T-cell (primary cell): ENCODE measurements at regions not wholly inside any gene's neighbourhood (a gene's known extent, or its start where the extent isn't known, plus 50 kb on each side); places are given as distances from the start of the nearest gene placed in this dataset.

Experiments
- ATAC-seq, 4 experiments: fragments of 200-7000 bp in 3 of 4; fragments of 150-1000 bp in 1 of 4; cut with Tn5 transposase; replicated peaks in 1 of 4; 1 replicate in 3 of 4; 2 replicates in 1 of 4; pipeline ENCODE4 v1.10.0; 2021; ENCODE audit warnings: moderate library complexity in 3 of 4, mild to moderate bottlenecking in 2 of 4, moderate number of reproducible peaks in 1 of 4
- CTCF ChIA-PET, 2 donors: fragments of 300-600 bp; sonication (Branson Sonifier 250); formaldehyde crosslinking; loops; one replicate each; lab custom pipeline; 2022; ENCODE audit warnings: antibody characterized with exemption in 2 of 2; lab: Charles Lee
- POLR2A ChIA-PET, 2 donors: fragments of 300-600 bp; sonication (Branson Sonifier 250); formaldehyde crosslinking; loops; one replicate each; lab custom pipeline; 2022; ENCODE audit warnings: antibody characterized with exemption in 2 of 2; lab: Charles Lee
- DNase-seq, 35 experiments: peaks; one replicate each; pipeline versions ENCODE4 v3.0.0 to v3.0.0-alpha.2; 2013 to 2023
- H3K27ac ChIP-seq: one replicate; pipeline ENCODE4 v1.5.1; 2013; ENCODE audit warnings: low read length
- H3K27me3 ChIP-seq, 2 experiments: replicated peaks in 1 of 2; 1 replicate in 1 of 2; 2 replicates in 1 of 2; pipeline versions ENCODE4 v1.6.1 to v1.7.0; 2013; ENCODE audit warnings: low read length in 1 of 2, mixed read lengths in 1 of 2; ENCODE audit not compliant: control insufficient read depth in 2 of 2, insufficient read depth in 2 of 2; ENCODE audit errors: extremely low read depth in 1 of 2
- H3K36me3 ChIP-seq, 2 donors: 1 replicate in 1 of 2; 2 replicates in 1 of 2; pipeline versions ENCODE4 v1.6.1 to v1.7.0; 2013; ENCODE audit warnings: low read length in 1 of 2; ENCODE audit not compliant: control insufficient read depth in 2 of 2, insufficient read depth in 1 of 2; ENCODE audit errors: extremely low read depth in 1 of 2
- H3K4me1 ChIP-seq, 2 experiments: 1 replicate in 1 of 2; 2 replicates in 1 of 2; pipeline versions ENCODE4 v1.6.1 to v1.7.0; 2013; ENCODE audit warnings: low read length in 2 of 2, mixed read lengths in 1 of 2; ENCODE audit not compliant: insufficient read depth in 2 of 2, control insufficient read depth in 1 of 2; ENCODE audit errors: extremely low read depth in 1 of 2
- H3K4me3 ChIP-seq, 2 donors: 1 replicate in 1 of 2; 2 replicates in 1 of 2; pipeline versions ENCODE4 v1.5.1 to v1.7.0; 2013; ENCODE audit warnings: mild to moderate bottlenecking in 2 of 2, low read length in 1 of 2, moderate library complexity in 1 of 2; ENCODE audit not compliant: control insufficient read depth in 1 of 2; ENCODE audit errors: extremely low read depth in 1 of 2
- H3K9me3 ChIP-seq: 2 replicates; pipeline ENCODE4 v1.7.0; 2013
- H3K27ac Mint-ChIP-seq, 2 donors: one replicate each; pipeline ENCODE4 v1.8.0; 2020 to 2021; ENCODE audit warnings: mild to moderate bottlenecking in 2 of 2, mixed read lengths in 2 of 2
- H3K27me3 Mint-ChIP-seq, 2 donors: one replicate each; pipeline ENCODE4 v1.8.0; 2021 to 2022; ENCODE audit warnings: mixed read lengths in 2 of 2
- H3K36me3 Mint-ChIP-seq: one replicate; pipeline ENCODE4 v1.8.0; 2021; ENCODE audit warnings: mixed read lengths
- H3K4me1 Mint-ChIP-seq, 3 donors: one replicate each; pipeline ENCODE4 v1.8.0; 2020 to 2022; ENCODE audit warnings: mixed read lengths in 3 of 3, mild to moderate bottlenecking in 1 of 3
- H3K4me3 Mint-ChIP-seq, 3 donors: one replicate each; pipeline ENCODE4 v1.8.0; 2020 to 2022; ENCODE audit warnings: mild to moderate bottlenecking in 3 of 3, mixed read lengths in 3 of 3, moderate library complexity in 3 of 3
- H3K9me3 Mint-ChIP-seq, 3 donors: one replicate each; pipeline ENCODE4 v1.8.0; 2020 to 2022; ENCODE audit warnings: mixed read lengths in 3 of 3
- WGBS: methylation state at CpG from one replicate; pipeline ENCODE4 v1.1.5; 2013; ENCODE audit warnings: missing lambda C conversion rate; ENCODE audit not compliant: insufficient coverage; 5-methylcytosine and 5-hydroxymethylcytosine counted together

GRCh38 chr21:23471877-23472276, 2135.4 kb downstream of the MRPL39 start:
- POLR2A ChIA-PET = no interaction called here
- H3K27me3 ChIP-seq = no peaks in the 10 kb centered on the region

GRCh38 chr21:23463365-23463764, 2143.9 kb downstream of the MRPL39 start:
- Histone ChIP-seq H3K9me3 (no peaks in the 10 kb centered on the region), H3K4me1 (no peaks in the 10 kb centered on the region), H3K36me3 (no peaks in the 10 kb centered on the region), H3K27me3 (no peaks in the 10 kb centered on the region), H3K4me3 (no peak overlapping the region), H3K27ac (no peak overlapping the region)
- CTCF ChIA-PET = no interaction called here
- Mint-ChIP-seq H3K9me3 (peaks cover 0 to 10% (median 7%) of the 10 kb centered on the region in 3 donors), H3K27me3 (no peaks in the 10 kb centered on the region), H3K4me1 (no peaks in the 10 kb centered on the region), H3K27ac (no peak overlapping the region), H3K36me3 (no peaks in the 10 kb centered on the region), H3K4me3 (no peak overlapping the region)
- WGBS = no CpG with 5 or more reads among the region's 1 CpG
- POLR2A ChIA-PET = no interaction called here
- no peak for ATAC-seq
- no peak for DNase-seq

More at GRCh38 chr21:23471877-23472276, 2135.4 kb downstream of the MRPL39 start:
- ATAC-seq = no peak
- Mint-ChIP-seq H3K27me3 (no peaks in the 10 kb centered on the region), H3K27ac (no peak overlapping the region), H3K36me3 (no peaks in the 10 kb centered on the region), H3K9me3 (no peaks in the 10 kb centered on the region), H3K4me3 (no peak overlapping the region), H3K4me1 (no peaks in the 10 kb centered on the region)
- no peak for DNase-seq
- Histone ChIP-seq H3K27ac (no peak overlapping the region), H3K4me1 (no peaks in the 10 kb centered on the region), H3K4me3 (no peak overlapping the region), H3K9me3 (no peaks in the 10 kb centered on the region), H3K36me3 (no peaks in the 10 kb centered on the region)
- CTCF ChIA-PET = no interaction called here

DNA sequence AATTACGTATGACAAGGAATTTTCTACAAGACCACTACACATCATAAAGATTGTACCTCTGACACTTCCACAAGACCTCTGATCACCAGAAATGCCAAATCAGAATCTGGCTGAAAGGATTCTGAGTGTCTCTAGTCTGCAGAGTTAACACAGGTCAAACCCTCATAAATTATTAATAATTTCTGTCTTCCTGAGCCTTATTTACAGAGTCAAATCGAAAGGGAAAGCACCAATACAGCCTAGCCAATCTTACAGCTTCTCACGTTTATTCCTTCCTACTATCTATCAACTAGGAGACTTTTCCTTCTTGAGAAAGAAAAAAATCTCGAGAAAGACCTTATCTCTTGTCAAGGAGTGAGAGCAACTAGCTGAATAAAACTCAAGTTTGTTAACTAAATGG, 2151.6 kb downstream of the MRPL39 start:
- ChIA-PET POLR2A (no interaction called here), CTCF (no interaction called here)
- Mint-ChIP-seq H3K36me3 (no peaks in the 10 kb centered on the region), H3K4me3 (no peak overlapping the region), H3K4me1 (no peaks in the 10 kb centered on the region), H3K9me3 (peaks cover 0 to 13% (median 5%) of the 10 kb centered on the region in 3 donors), H3K27ac (no peak overlapping the region), H3K27me3 (no peaks in the 10 kb centered on the region)
- Histone ChIP-seq H3K4me1 (no peaks in the 10 kb centered on the region), H3K27me3 (no peaks in the 10 kb centered on the region), H3K9me3 (no peaks in the 10 kb centered on the region), H3K4me3 (no peak overlapping the region), H3K27ac (no peak overlapping the region), H3K36me3 (no peaks in the 10 kb centered on the region)
- no peak for ATAC-seq
- DNase-seq = no peak
- WGBS = 100% methylated on average over 1 of the region's 4 CpGs

GRCh38 chr21:23452384-23453083, 2154.7 kb downstream of the MRPL39 start:
- H3K4me1 Mint-ChIP-seq = no peaks in the 10 kb centered on the region

DNA sequence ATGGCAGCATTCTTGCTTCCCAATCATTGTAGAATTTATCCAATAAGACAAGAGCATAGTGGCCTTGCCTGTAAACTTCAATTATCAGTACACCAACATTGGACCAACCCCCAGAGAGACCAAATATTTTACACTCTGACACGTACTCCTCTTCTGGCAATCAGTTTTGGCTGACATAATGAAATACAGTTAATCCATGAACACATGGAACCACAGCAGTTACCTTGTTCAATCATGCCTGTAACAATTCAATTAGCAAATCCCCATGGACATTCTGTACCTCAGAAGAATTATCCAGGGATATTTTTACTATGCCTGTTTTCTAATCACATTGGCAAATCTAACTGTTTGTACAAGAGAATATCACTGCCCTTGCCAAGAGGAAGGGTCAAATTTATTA, 2162.0 kb downstream of the MRPL39 start:
- Histone ChIP-seq H3K4me3 (no peak overlapping the region), H3K36me3 (no peaks in the 10 kb centered on the region), H3K27me3 (no peaks in the 10 kb centered on the region), H3K4me1 (no peaks in the 10 kb centered on the region), H3K9me3 (no peaks in the 10 kb centered on the region), H3K27ac (no peak overlapping the region)
- no peaks in the 10 kb centered on the region for H3K9me3 Mint-ChIP-seq
- no peak for ATAC-seq
- ChIA-PET POLR2A (no interaction called here), CTCF (no interaction called here)
- WGBS = 82% methylated on average over 1 of the region's 1 CpG
- DNase-seq = no peak
- H3K4me3 Mint-ChIP-seq = no peak overlapping the region
- H3K4me1 Mint-ChIP-seq = no peaks in the 10 kb centered on the region
- no peaks in the 10 kb centered on the region for H3K36me3 Mint-ChIP-seq
- H3K27ac Mint-ChIP-seq = no peak overlapping the region
- no peaks in the 10 kb centered on the region for H3K27me3 Mint-ChIP-seq

More at GRCh38 chr21:23452384-23453083, 2154.7 kb downstream of the MRPL39 start:
- H3K36me3 ChIP-seq = no peaks in the 10 kb centered on the region
- CTCF ChIA-PET = no interaction called here
- H3K27me3 ChIP-seq = no peaks in the 10 kb centered on the region
- DNase-seq (peak in 1 of 35 experiments; percentile 0), ATAC-seq (no peak)
- Mint-ChIP-seq H3K36me3 (no peaks in the 10 kb centered on the region), H3K27ac (no peak overlapping the region), H3K27me3 (no peaks in the 10 kb centered on the region), H3K9me3 (peaks cover 0 to 7% (median 5%) of the 10 kb centered on the region in 3 donors), H3K4me3 (no peak overlapping the region)
- WGBS = 25% methylated on average over 5 of the region's 19 CpGs
- POLR2A ChIA-PET = no interaction called here
- H3K27ac ChIP-seq = no peak overlapping the region
- no peak overlapping the region for H3K4me3 ChIP-seq
- H3K4me1 ChIP-seq = no peaks in the 10 kb centered on the region
- H3K9me3 ChIP-seq = no peaks in the 10 kb centered on the region

GRCh38 chr21:23438081-23438480, 2169.2 kb downstream of the MRPL39 start:
- Mint-ChIP-seq H3K4me3 (no peak overlapping the region), H3K36me3 (no peaks in the 10 kb centered on the region), H3K4me1 (no peaks in the 10 kb centered on the region), H3K9me3 (peaks cover 6 to 10% (median 8%) of the 10 kb centered on the region in 3 donors), H3K27me3 (no peaks in the 10 kb centered on the region), H3K27ac (no peak overlapping the region)
- Histone ChIP-seq H3K27ac (no peak overlapping the region), H3K27me3 (no peaks in the 10 kb centered on the region), H3K4me3 (no peak overlapping the region), H3K9me3 (no peaks in the 10 kb centered on the region), H3K36me3 (no peaks in the 10 kb centered on the region), H3K4me1 (no peaks in the 10 kb centered on the region)
- DNase-seq (no peak), ATAC-seq (no peak)
- CTCF ChIA-PET = no interaction called here
- POLR2A ChIA-PET = no interaction called here
